ENCODE measurements at regions not wholly inside any gene's neighbourhood (a gene's known extent, or its start where the extent isn't known, plus 50 kb on each side); places are given as distances from the start of the nearest gene placed in this dataset.

DNA sequence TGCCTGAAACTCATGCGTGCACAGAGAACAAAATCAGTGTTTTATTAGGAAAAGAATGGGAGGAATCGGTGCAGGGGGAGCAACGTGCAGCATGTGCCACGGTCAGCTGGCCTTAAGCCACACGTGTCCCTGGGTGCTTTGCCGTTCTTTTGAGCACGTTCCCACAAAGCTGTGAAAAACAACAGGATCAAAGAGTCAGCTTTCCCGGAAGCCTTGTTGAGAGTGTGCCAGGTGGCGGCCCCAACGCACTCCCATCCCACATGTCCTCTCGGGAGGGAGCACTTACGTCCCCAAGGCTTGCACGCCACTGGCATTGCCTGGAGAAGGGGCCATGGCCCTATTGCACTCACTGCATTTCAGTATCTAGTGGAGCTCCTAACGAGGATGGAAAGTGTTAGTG is 511.2 kb downstream of the EIPR1 start:
- Histone ChIP-seq H3K4me2 (ENCODE audit: extremely low read depth, insufficient read depth, low read length) (no peak overlapping the region), H2AFZ (ENCODE audit: low read length) (no peak overlapping the region), H3K4me3 (replicated peaks in 1 of 4; ENCODE audit: control extremely low read depth in 1 of 4, insufficient read depth in 1 of 4, low read depth in 3 of 4, low read length in 4 of 4) (no peak overlapping the region), H3K27me3 (ENCODE audit: control insufficient read depth, insufficient read depth, low read length) (no peaks in the 10 kb centered on the region), H3K36me3 (ENCODE audit: control insufficient read depth, insufficient read depth, low read length) (no peaks in the 10 kb centered on the region), H3K27ac (ENCODE audit: insufficient read depth, low read length) (no peak overlapping the region), H4K20me1 (ENCODE audit: control insufficient read depth, extremely low read depth, insufficient read depth, low read length) (no peaks in the 10 kb centered on the region), H3K9ac (ENCODE audit: insufficient read depth, low read length) (no peak overlapping the region), H3K79me2 (ENCODE audit: control insufficient read depth, insufficient read depth, low read length) (no peaks in the 10 kb centered on the region), H3K4me1 (ENCODE audit: control insufficient read depth, extremely low read depth, insufficient read depth, low read length) (no peaks in the 10 kb centered on the region), H3K9me3 (ENCODE audit: control insufficient read depth, insufficient read depth, low read depth, low read length) (no peaks in the 10 kb centered on the region)
- no peak for DNase-seq (ENCODE audit: low read depth in 2 of 2)
- no peak for TF ChIP-seq EZH2 (IDR thresholded peaks at IDR 0.05; ENCODE audit: low read length, missing control alignments)
- no peak for TF ChIP-seq CTCF (conservative IDR thresholded peaks at IDR 0.05 in 1 of 2, IDR thresholded peaks at IDR 0.05 in 1 of 2; ENCODE audit: low read depth in 1 of 2, low read length in 2 of 2)

DNA sequence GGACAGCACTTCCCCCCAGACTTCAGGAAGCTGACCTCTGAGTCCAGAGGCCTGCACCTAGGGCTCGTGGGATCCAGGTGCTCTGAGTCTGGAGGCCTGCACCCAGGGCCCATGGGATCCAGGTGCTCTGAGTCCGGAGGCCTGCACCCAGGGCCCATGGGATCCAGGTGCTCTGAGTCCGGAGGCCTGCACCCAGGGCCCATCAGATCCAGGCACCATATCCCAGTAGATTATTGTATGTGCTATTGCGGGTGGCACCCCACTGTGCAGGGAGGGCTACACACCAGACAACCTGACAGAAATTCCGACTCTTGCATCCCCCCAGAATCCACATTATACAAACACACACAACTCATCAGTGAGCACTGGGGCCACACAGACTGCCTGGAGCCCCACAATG is 515.2 kb downstream of the EIPR1 start:
- no peak overlapping the region for H3K9ac ChIP-seq (ENCODE audit: insufficient read depth, low read length)
- no peak overlapping the region for H3K27ac ChIP-seq (ENCODE audit: insufficient read depth, low read length)
- H3K79me2 ChIP-seq (ENCODE audit: control insufficient read depth, insufficient read depth, low read length) = no peaks in the 10 kb centered on the region
- no peak overlapping the region for H3K4me2 ChIP-seq (ENCODE audit: extremely low read depth, insufficient read depth, low read length)
- H3K27me3 ChIP-seq (ENCODE audit: control insufficient read depth, insufficient read depth, low read length) = no peaks in the 10 kb centered on the region
- H3K9me3 ChIP-seq (ENCODE audit: control insufficient read depth, insufficient read depth, low read depth, low read length) = peaks cover 3% of the 10 kb centered on the region
- no peaks in the 10 kb centered on the region for H3K4me1 ChIP-seq (ENCODE audit: control insufficient read depth, extremely low read depth, insufficient read depth, low read length)
- no peak overlapping the region for H3K4me3 ChIP-seq (replicated peaks in 1 of 4; ENCODE audit: control extremely low read depth in 1 of 4, insufficient read depth in 1 of 4, low read depth in 3 of 4, low read length in 4 of 4)
- no peak for DNase-seq (ENCODE audit: low read depth in 2 of 2)
- no peaks in the 10 kb centered on the region for H4K20me1 ChIP-seq (ENCODE audit: control insufficient read depth, extremely low read depth, insufficient read depth, low read length)
- TF ChIP-seq EZH2 (IDR thresholded peaks at IDR 0.05; ENCODE audit: low read length, missing control alignments) (no peak), CTCF (conservative IDR thresholded peaks at IDR 0.05 in 1 of 2, IDR thresholded peaks at IDR 0.05 in 1 of 2; ENCODE audit: low read depth in 1 of 2, low read length in 2 of 2) (no peak)
- no peaks in the 10 kb centered on the region for H3K36me3 ChIP-seq (ENCODE audit: control insufficient read depth, insufficient read depth, low read length)
- H2AFZ ChIP-seq (ENCODE audit: low read length) = no peak overlapping the region

DNA sequence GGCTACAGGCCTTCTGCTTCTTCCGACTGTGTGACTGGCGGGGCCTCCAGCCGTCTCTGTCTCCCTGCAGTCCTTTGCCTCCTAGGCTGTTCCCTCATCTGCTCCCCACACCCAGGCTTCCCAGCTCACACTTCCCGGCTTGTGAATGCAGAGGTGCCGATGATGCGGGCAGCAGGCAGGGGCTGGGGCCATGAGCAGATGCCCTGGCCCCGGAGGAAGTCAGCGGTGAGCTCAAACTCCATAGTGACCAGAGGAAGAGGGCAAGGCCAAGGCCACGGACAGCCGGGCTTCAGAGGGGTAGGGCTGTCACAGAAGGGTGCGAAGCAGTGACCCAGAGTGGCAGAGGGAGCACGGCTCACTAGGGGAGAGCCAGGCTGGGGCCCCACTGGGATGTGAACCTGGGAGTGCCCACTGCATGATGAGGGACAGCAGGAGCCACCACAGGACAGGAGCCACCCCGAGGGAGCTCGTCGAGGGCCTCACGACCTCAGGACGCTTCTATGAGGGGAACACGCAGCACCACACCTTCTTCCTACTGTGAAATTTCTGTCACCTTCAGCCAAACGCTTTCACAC is 515.9 kb downstream of the EIPR1 start:
- Histone ChIP-seq H3K4me2 (ENCODE audit: extremely low read depth, insufficient read depth, low read length) (no peak overlapping the region), H4K20me1 (ENCODE audit: control insufficient read depth, extremely low read depth, insufficient read depth, low read length) (no peaks in the 10 kb centered on the region), H3K79me2 (ENCODE audit: control insufficient read depth, insufficient read depth, low read length) (no peaks in the 10 kb centered on the region), H3K27ac (ENCODE audit: insufficient read depth, low read length) (no peak overlapping the region), H3K4me3 (replicated peaks in 1 of 4; ENCODE audit: control extremely low read depth in 1 of 4, insufficient read depth in 1 of 4, low read depth in 3 of 4, low read length in 4 of 4) (no peak overlapping the region), H3K9me3 (ENCODE audit: control insufficient read depth, insufficient read depth, low read depth, low read length) (peaks cover 3% of the 10 kb centered on the region), H3K4me1 (ENCODE audit: control insufficient read depth, extremely low read depth, insufficient read depth, low read length) (no peaks in the 10 kb centered on the region), H3K9ac (ENCODE audit: insufficient read depth, low read length) (no peak overlapping the region), H3K27me3 (ENCODE audit: control insufficient read depth, insufficient read depth, low read length) (no peaks in the 10 kb centered on the region), H2AFZ (ENCODE audit: low read length) (no peak overlapping the region), H3K36me3 (ENCODE audit: control insufficient read depth, insufficient read depth, low read length) (no peaks in the 10 kb centered on the region)
- TF ChIP-seq EZH2 (IDR thresholded peaks at IDR 0.05; ENCODE audit: low read length, missing control alignments) = no peak
- no peak for TF ChIP-seq CTCF (conservative IDR thresholded peaks at IDR 0.05 in 1 of 2, IDR thresholded peaks at IDR 0.05 in 1 of 2; ENCODE audit: low read depth in 1 of 2, low read length in 2 of 2)
- no peak for DNase-seq (ENCODE audit: low read depth in 2 of 2)

All from fibroblast of lung (primary cell).